H1 (cell line): ENCODE measurements at regions not wholly inside any gene's neighbourhood (a gene's known extent, or its start where the extent isn't known, plus 50 kb on each side); places are given as distances from the start of the nearest gene placed in this dataset.

Source experiments
- CTCF ChIA-PET: fragments of 300-600 bp; sonication (Branson Sonifier 250); formaldehyde crosslinking; loops from one replicate; lab custom pipeline; 2021; ENCODE audit not compliant: partially characterized antibody; lab: Charles Lee
- POLR2A ChIA-PET: fragments of 300-600 bp; sonication (Branson Sonifier 250); formaldehyde crosslinking; loops from one replicate; lab custom pipeline; 2021; ENCODE audit warnings: inconsistent platforms; ENCODE audit not compliant: partially characterized antibody; lab: Charles Lee
- DNase-seq, 2 experiments: peaks; one replicate each; pipeline versions ENCODE4 v3.0.0 to v3.0.0-alpha.2; 2010 to 2022; ENCODE audit warnings: low spot score in 2 of 2, low read depth in 1 of 2, mixed read lengths in 1 of 2
- FAIRE-seq: peaks from 2 replicates; lab custom pipeline; 2011; peaks lifted over from hg19 to GRCh38; lab: Jason Lieb, UNC
- H2AFZ ChIP-seq: 2 replicates; pipeline ENCODE4 v1.8.1; 2012; ENCODE audit warnings: low read length, inconsistent platforms
- H2AK5ac ChIP-seq: 2 replicates; pipeline ENCODE4 v1.6.1; 2013; ENCODE audit warnings: low read depth, low read length
- H2BK120ac ChIP-seq: replicated peaks from 2 replicates; pipeline ENCODE3; 2013; ENCODE audit warnings: low read depth, low read length, inconsistent platforms
- H2BK12ac ChIP-seq: 2 replicates; pipeline ENCODE4 v1.6.1; 2013; ENCODE audit warnings: low read depth, low read length
- H2BK15ac ChIP-seq: 2 replicates; pipeline ENCODE4 v1.6.1; 2013; ENCODE audit warnings: low read length
- H2BK20ac ChIP-seq: 2 replicates; pipeline ENCODE4 v1.6.1; 2013; ENCODE audit warnings: low read length
- H2BK5ac ChIP-seq: 2 replicates; pipeline ENCODE4 v1.6.1; 2013; ENCODE audit warnings: low read depth, low read length
- H3K14ac ChIP-seq: 2 replicates; pipeline ENCODE4 v1.6.1; 2013; ENCODE audit warnings: inconsistent platforms; ENCODE audit not compliant: insufficient read length
- H3K18ac ChIP-seq: 2 replicates; pipeline ENCODE4 v1.6.1; 2013; ENCODE audit warnings: low read length; ENCODE audit errors: extremely low read depth
- H3K23ac ChIP-seq: 2 replicates; pipeline ENCODE4 v1.6.1; 2013; ENCODE audit warnings: inconsistent platforms; ENCODE audit not compliant: insufficient read length
- H3K23me2 ChIP-seq: 2 replicates; pipeline ENCODE4 v1.6.1; 2013; ENCODE audit warnings: low read depth, low read length
- H3K27ac ChIP-seq: 2 replicates; pipeline ENCODE4 v1.6.1; 2011; ENCODE audit warnings: low read depth, low read length, inconsistent platforms
- H3K27me3 ChIP-seq, 4 experiments: replicated peaks in 1 of 4; 1 replicate in 1 of 4; 2 replicates in 3 of 4; pipeline versions ENCODE4 v1.6.1 to v1.8.1; 2011 to 2013; ENCODE audit warnings: low read length in 3 of 4, mild to moderate bottlenecking in 3 of 4, inconsistent platforms in 2 of 4, mixed read lengths in 2 of 4, moderate library complexity in 1 of 4; ENCODE audit not compliant: control insufficient read depth in 3 of 4, insufficient read depth in 3 of 4; ENCODE audit errors: extremely low read depth in 1 of 4
- H3K36me3 ChIP-seq, 4 experiments: 2 replicates each; pipeline versions ENCODE4 v1.6.1 to v1.8.1; 2011 to 2013; ENCODE audit warnings: mild to moderate bottlenecking in 4 of 4, low read length in 3 of 4, moderate library complexity in 2 of 4, control low read depth in 1 of 4, inconsistent platforms in 1 of 4; ENCODE audit not compliant: insufficient read depth in 4 of 4, control insufficient read depth in 2 of 4
- H3K4ac ChIP-seq: replicated peaks from 2 replicates; pipeline ENCODE3; 2013; ENCODE audit warnings: low read length, low read depth, mixed read lengths, inconsistent platforms; ENCODE audit not compliant: insufficient read length
- H3K4me1 ChIP-seq, 4 experiments: replicated peaks in 1 of 4; 1 replicate in 1 of 4; 2 replicates in 3 of 4; pipeline versions ENCODE4 v1.6.1 to v1.8.1; 2011 to 2013; ENCODE audit warnings: low read length in 3 of 4, inconsistent platforms in 2 of 4, mixed read lengths in 1 of 4; ENCODE audit not compliant: insufficient read depth in 4 of 4, control insufficient read depth in 3 of 4
- H3K4me2 ChIP-seq, 2 experiments: 2 replicates each; pipeline versions ENCODE4 v1.6.1 to v1.8.1; 2011 to 2013; ENCODE audit warnings: low read depth in 2 of 2, low read length in 2 of 2, control low read depth in 1 of 2, inconsistent platforms in 1 of 2, mild to moderate bottlenecking in 1 of 2; ENCODE audit not compliant: insufficient read depth in 1 of 2
- H3K4me3 ChIP-seq, 4 experiments: fragments of 200-600, 300-600 bp in 1 of 4; sonication (generic), shearing (Covaris generic), sonication (Bioruptor Twin) in 1 of 4; 2 replicates each; pipeline versions ENCODE4 v1.5.1 to v1.8.1; 2011 to 2016; ENCODE audit warnings: low read length in 4 of 4, low read depth in 3 of 4, control low read depth in 2 of 4, inconsistent platforms in 2 of 4, mild to moderate bottlenecking in 2 of 4, mixed read lengths in 1 of 4, moderate library complexity in 1 of 4; ENCODE audit not compliant: insufficient read depth in 2 of 4; ENCODE audit errors: extremely low read depth in 1 of 4
- H3K56ac ChIP-seq: replicated peaks from 2 replicates; pipeline ENCODE3; 2013; ENCODE audit warnings: low read depth, mild to moderate bottlenecking, mixed read lengths, low read length, inconsistent platforms; ENCODE audit not compliant: insufficient read length
- H3K79me1 ChIP-seq: 2 replicates; pipeline ENCODE4 v1.6.1; 2013; ENCODE audit warnings: low read depth, low read length, control low read depth
- H3K79me2 ChIP-seq, 2 experiments: 2 replicates each; pipeline versions ENCODE4 v1.6.1 to v1.8.1; 2012 to 2013; ENCODE audit warnings: low read length in 2 of 2, mild to moderate bottlenecking in 2 of 2, inconsistent platforms in 1 of 2; ENCODE audit not compliant: insufficient read depth in 2 of 2, control insufficient read depth in 1 of 2
- H3K9ac ChIP-seq, 4 experiments: replicated peaks in 1 of 4; 1 replicate in 1 of 4; 2 replicates in 3 of 4; pipeline versions ENCODE4 v1.6.1 to v1.8.1; 2011 to 2013; ENCODE audit warnings: low read depth in 3 of 4, low read length in 3 of 4, control low read depth in 2 of 4, mild to moderate bottlenecking in 2 of 4, moderate library complexity in 2 of 4, inconsistent platforms in 1 of 4; ENCODE audit errors: extremely low read depth in 1 of 4
- H3K9me3 ChIP-seq, 2 experiments: 2 replicates each; pipeline versions ENCODE4 v1.6.1 to v1.8.1; 2012 to 2013; ENCODE audit warnings: mild to moderate bottlenecking in 2 of 2, moderate library complexity in 2 of 2, control low read depth in 1 of 2, inconsistent platforms in 1 of 2, low read depth in 1 of 2, low read length in 1 of 2, mixed read lengths in 1 of 2; ENCODE audit not compliant: insufficient read depth in 2 of 2
- H4K20me1 ChIP-seq, 2 experiments: replicated peaks in 1 of 2; 2 replicates each; pipeline versions ENCODE3 to v1.8.1; 2011 to 2013; ENCODE audit warnings: inconsistent platforms in 2 of 2, low read length in 2 of 2, mild to moderate bottlenecking in 1 of 2; ENCODE audit not compliant: insufficient read depth in 2 of 2, control insufficient read depth in 1 of 2
- H4K5ac ChIP-seq: 2 replicates; pipeline ENCODE4 v1.6.1; 2013; ENCODE audit warnings: low read length, low read depth, mixed read lengths, inconsistent platforms; ENCODE audit not compliant: insufficient read length
- H4K8ac ChIP-seq: 2 replicates; pipeline ENCODE4 v1.8.0; 2013; ENCODE audit warnings: mild to moderate bottlenecking, moderate library complexity, low read length, inconsistent platforms; ENCODE audit not compliant: insufficient read depth; ENCODE audit errors: extremely low read depth
- H4K91ac ChIP-seq: replicated peaks from 2 replicates; pipeline ENCODE3; 2013; ENCODE audit warnings: low read length, mixed read lengths, inconsistent platforms; ENCODE audit not compliant: insufficient read length
- ATF3 ChIP-seq: IDR thresholded peaks from 2 replicates; pipeline ENCODE4 v1.6.1; 2011; ENCODE audit warnings: low read depth, mild to moderate bottlenecking, low read length; ENCODE audit not compliant: insufficient read depth
- CEBPB ChIP-seq: IDR thresholded peaks from 2 replicates; pipeline ENCODE4 v1.6.1; 2012; ENCODE audit warnings: low read depth, low read length
- CHD2 ChIP-seq: IDR thresholded peaks from 2 replicates; pipeline ENCODE4 v1.6.1; 2012; ENCODE audit warnings: low read length, improper control_type of control experiment
- EGR1 ChIP-seq: IDR thresholded peaks from 2 replicates; pipeline ENCODE4 v1.6.1; 2011; ENCODE audit warnings: low read depth, low read length, borderline replicate concordance
- GABPA ChIP-seq: IDR thresholded peaks from 2 replicates; pipeline ENCODE4 v1.6.1; 2011; ENCODE audit warnings: mild to moderate bottlenecking, low read length, moderate library complexity, borderline replicate concordance; ENCODE audit not compliant: insufficient read depth
- HDAC2 ChIP-seq, 2 experiments: fragments of 300-600 bp in 1 of 2; sonication (generic) in 1 of 2; IDR thresholded peaks; 2 replicates each; pipeline ENCODE4 v1.6.1; 2011 to 2012; ENCODE audit warnings: low read depth in 2 of 2, low read length in 2 of 2, mild to moderate bottlenecking in 2 of 2, moderate library complexity in 2 of 2, borderline replicate concordance in 1 of 2, inconsistent platforms in 1 of 2
- HDAC6 ChIP-seq: IDR thresholded peaks from one replicate; pipeline ENCODE4 v1.7.1; 2012; ENCODE audit warnings: low read depth, mild to moderate bottlenecking, inconsistent platforms, low read length, moderate library complexity
- JUND ChIP-seq: IDR thresholded peaks from 2 replicates; pipeline ENCODE4 v1.6.1; 2011; ENCODE audit warnings: mild to moderate bottlenecking, improper control_type of control experiment, low read length
- NANOG ChIP-seq: IDR thresholded peaks from 2 replicates; pipeline ENCODE4 v1.6.1; 2011; ENCODE audit warnings: low read length, low read depth, mild to moderate bottlenecking, inconsistent platforms; ENCODE audit not compliant: insufficient read depth, poor library complexity, severe bottlenecking
- POLR2AphosphoS5 ChIP-seq: IDR thresholded peaks from 2 replicates; pipeline ENCODE4 v1.6.1; 2011; ENCODE audit warnings: low read depth, low read length
- RAD21 ChIP-seq, 2 experiments: IDR thresholded peaks in 1 of 2; conservative IDR thresholded peaks in 1 of 2; 2 replicates each; pipeline ENCODE4 v1.6.1; 2011; ENCODE audit warnings: low read depth in 2 of 2, low read length in 2 of 2, improper control_type of control experiment in 1 of 2, inconsistent platforms in 1 of 2, mild to moderate bottlenecking in 1 of 2, moderate library complexity in 1 of 2
- SUZ12 ChIP-seq: fragments of 200-600 bp; sonication (generic); IDR thresholded peaks from 2 replicates; pipeline ENCODE4 v1.6.1; 2012; ENCODE audit warnings: mild to moderate bottlenecking, inconsistent platforms, low read length, moderate library complexity, mixed read lengths
- TCF12 ChIP-seq: IDR thresholded peaks from 2 replicates; pipeline ENCODE4 v1.6.1; 2011; ENCODE audit warnings: low read depth, mild to moderate bottlenecking, low read length

- Histone ChIP-seq H3K18ac (no peak overlapping the region), H2AFZ (no peak overlapping the region)
Measured at GRCh38 chr4:157840648-157841047, 332.2 kb downstream of the GASK1B start.

More at GRCh38 chr4:157840648-157841047, 332.2 kb downstream of the GASK1B start:
- Histone ChIP-seq H2BK5ac (no peak overlapping the region), H3K9ac (no peak overlapping the region), H3K9me3 (no peaks in the 10 kb centered on the region), H3K4me1 (peaks cover 0 to 2% (median 0%) of the 10 kb centered on the region in 4 experiments; a peak in 1 of 7 replicates), H3K23ac (no peak overlapping the region), H3K56ac (no peak overlapping the region), H3K36me3 (no peaks in the 10 kb centered on the region), H2BK15ac (no peak overlapping the region), H3K79me2 (no peaks in the 10 kb centered on the region), H2BK12ac (no peak overlapping the region), H3K4me2 (no peak overlapping the region), H2BK20ac (no peak overlapping the region), H2BK120ac (no peak overlapping the region), H3K23me2 (no peaks in the 10 kb centered on the region), H4K8ac (no peak overlapping the region), H3K79me1 (no peaks in the 10 kb centered on the region), H3K4me3 (no peak overlapping the region), H4K5ac (no peak overlapping the region), H3K27me3 (no peaks in the 10 kb centered on the region), H4K91ac (no peak overlapping the region), H3K27ac (no peak overlapping the region), H2AK5ac (no peak overlapping the region), H3K4ac (no peak overlapping the region), H4K20me1 (no peaks in the 10 kb centered on the region), H3K14ac (no peak overlapping the region)
- CTCF ChIA-PET: interaction anchor here (0.6 kb wide), 1 partner anchor 34 kb away, joined by 3 read pairs; no protein-coding TSS in a partner anchor
- no peak for TF ChIP-seq RAD21 (IDR thresholded peaks at IDR 0.05 in 1 of 2, conservative IDR thresholded peaks at IDR 0.05 in 1 of 2; ENCODE audit: low read depth in 2 of 2, low read length in 2 of 2)
- no peak for TF ChIP-seq EGR1
- no peak for TF ChIP-seq NANOG
- no peak for TF ChIP-seq TCF12
- TF ChIP-seq HDAC6: no peak
- no peak for TF ChIP-seq JUND
- TF ChIP-seq HDAC2 (IDR thresholded peaks at IDR 0.05; ENCODE audit: borderline replicate concordance in 1 of 2, low read depth in 2 of 2, low read length in 2 of 2): no peak
- no peak for TF ChIP-seq CHD2
- no peak for TF ChIP-seq CEBPB
- TF ChIP-seq POLR2AphosphoS5: no peak
- no peak for TF ChIP-seq ATF3
- TF ChIP-seq SUZ12: no peak
- no peak for TF ChIP-seq GABPA
- DNase-seq: no peak
- POLR2A ChIA-PET: no interaction called here
- FAIRE-seq: no peak
